ENCODE measurements at regions not wholly inside any gene's neighbourhood (a gene's known extent, or its start where the extent isn't known, plus 50 kb on each side); places are given as distances from the start of the nearest gene placed in this dataset.

GRCh38 chr11:119942583-119943297, 195.2 kb downstream of the TRIM29 start:
- DNase-seq: no peak
- no peaks in the 10 kb centered on the region for H3K36me3 ChIP-seq (ENCODE audit: control insufficient read depth, insufficient read depth, low read length)
- no peak overlapping the region for H3K27ac ChIP-seq (ENCODE audit: low read length)
- WGBS (ENCODE audit: insufficient coverage): 83% methylated on average over 5 of the region's 7 CpGs
- H3K4me1 ChIP-seq (ENCODE audit: control insufficient read depth, insufficient read depth, low read length): peaks cover 6% of the 10 kb centered on the region
- peaks cover 2% of the 10 kb centered on the region for H3K27me3 ChIP-seq (ENCODE audit: control insufficient read depth, insufficient read depth, low read length)
- H3K9me3 ChIP-seq (replicated peaks; ENCODE audit: control insufficient read depth, low read depth, low read length): no peaks in the 10 kb centered on the region
- no peak overlapping the region for H3K4me3 ChIP-seq (ENCODE audit: low read length)

GRCh38 chr11:119941636-119942411, 196.1 kb downstream of the TRIM29 start:
- H3K27ac ChIP-seq (ENCODE audit: low read length): no peak overlapping the region
- H3K9me3 ChIP-seq (replicated peaks; ENCODE audit: control insufficient read depth, low read depth, low read length): no peaks in the 10 kb centered on the region
- H3K27me3 ChIP-seq (ENCODE audit: control insufficient read depth, insufficient read depth, low read length): no peaks in the 10 kb centered on the region
- H3K4me3 ChIP-seq (ENCODE audit: low read length): no peak overlapping the region
- DNase-seq: no peak
- H3K36me3 ChIP-seq (ENCODE audit: control insufficient read depth, insufficient read depth, low read length): no peaks in the 10 kb centered on the region
- H3K4me1 ChIP-seq (ENCODE audit: control insufficient read depth, insufficient read depth, low read length): peaks cover 6% of the 10 kb centered on the region
- WGBS (ENCODE audit: insufficient coverage): 65% methylated on average over 12 of the region's 16 CpGs

- Histone ChIP-seq H3K27ac (ENCODE audit: low read length) (no peak overlapping the region), H3K9me3 (replicated peaks; ENCODE audit: control insufficient read depth, low read depth, low read length) (no peaks in the 10 kb centered on the region), H3K36me3 (ENCODE audit: control insufficient read depth, insufficient read depth, low read length) (no peaks in the 10 kb centered on the region), H3K4me1 (ENCODE audit: control insufficient read depth, insufficient read depth, low read length) (peaks cover 10% of the 10 kb centered on the region), H3K4me3 (ENCODE audit: low read length) (no peak overlapping the region), H3K27me3 (ENCODE audit: control insufficient read depth, insufficient read depth, low read length) (no peaks in the 10 kb centered on the region)
- DNase-seq: no peak
- 77% methylated on average over 3 of the region's 6 CpGs for WGBS (ENCODE audit: insufficient coverage)
Measured at GRCh38 chr11:119941171-119941570, 196.7 kb downstream of the TRIM29 start.

- Histone ChIP-seq H3K27ac (ENCODE audit: low read length) (no peak overlapping the region), H3K4me1 (ENCODE audit: control insufficient read depth, insufficient read depth, low read length) (peaks cover 16% of the 10 kb centered on the region), H3K4me3 (ENCODE audit: low read length) (no peak overlapping the region), H3K9me3 (replicated peaks; ENCODE audit: control insufficient read depth, low read depth, low read length) (no peaks in the 10 kb centered on the region), H3K27me3 (ENCODE audit: control insufficient read depth, insufficient read depth, low read length) (no peaks in the 10 kb centered on the region), H3K36me3 (ENCODE audit: control insufficient read depth, insufficient read depth, low read length) (no peaks in the 10 kb centered on the region)
- 60% methylated on average over 1 of the region's 7 CpGs for WGBS (ENCODE audit: insufficient coverage)
- no peak for DNase-seq
Measured at GRCh38 chr11:119940401-119940976, 197.4 kb downstream of the TRIM29 start.

GRCh38 chr11:119937412-119937811, 200.5 kb downstream of the TRIM29 start:
- Histone ChIP-seq H3K4me1 (ENCODE audit: control insufficient read depth, insufficient read depth, low read length) (peaks cover 28% of the 10 kb centered on the region), H3K36me3 (ENCODE audit: control insufficient read depth, insufficient read depth, low read length) (no peaks in the 10 kb centered on the region), H3K9me3 (replicated peaks; ENCODE audit: control insufficient read depth, low read depth, low read length) (no peaks in the 10 kb centered on the region), H3K27ac (ENCODE audit: low read length) (no peak overlapping the region), H3K27me3 (ENCODE audit: control insufficient read depth, insufficient read depth, low read length) (no peaks in the 10 kb centered on the region), H3K4me3 (ENCODE audit: low read length) (no peak overlapping the region)
- WGBS (ENCODE audit: insufficient coverage): 78% methylated on average over 1 of the region's 4 CpGs
- no peak for DNase-seq

GRCh38 chr11:119936426-119936825, 201.5 kb downstream of the TRIM29 start:
- Histone ChIP-seq H3K27me3 (ENCODE audit: control insufficient read depth, insufficient read depth, low read length) (no peaks in the 10 kb centered on the region), H3K27ac (ENCODE audit: low read length) (no peak overlapping the region), H3K36me3 (ENCODE audit: control insufficient read depth, insufficient read depth, low read length) (no peaks in the 10 kb centered on the region), H3K4me3 (ENCODE audit: low read length) (no peak overlapping the region), H3K9me3 (replicated peaks; ENCODE audit: control insufficient read depth, low read depth, low read length) (no peaks in the 10 kb centered on the region), H3K4me1 (ENCODE audit: control insufficient read depth, insufficient read depth, low read length) (peaks cover 31% of the 10 kb centered on the region)
- peak; percentile 54 for DNase-seq
- 38% methylated on average over 5 of the region's 5 CpGs for WGBS (ENCODE audit: insufficient coverage)

- H3K27ac ChIP-seq (ENCODE audit: low read length): no peak overlapping the region
- H3K4me1 ChIP-seq (ENCODE audit: control insufficient read depth, insufficient read depth, low read length): peaks cover 27% of the 10 kb centered on the region
- no peaks in the 10 kb centered on the region for H3K27me3 ChIP-seq (ENCODE audit: control insufficient read depth, insufficient read depth, low read length)
- peak; percentile 50 for DNase-seq
- H3K36me3 ChIP-seq (ENCODE audit: control insufficient read depth, insufficient read depth, low read length): no peaks in the 10 kb centered on the region
- no peak overlapping the region for H3K4me3 ChIP-seq (ENCODE audit: low read length)
- H3K9me3 ChIP-seq (replicated peaks; ENCODE audit: control insufficient read depth, low read depth, low read length): no peaks in the 10 kb centered on the region
- 70% methylated on average over 3 of the region's 7 CpGs for WGBS (ENCODE audit: insufficient coverage)
Measured at GRCh38 chr11:119935349-119935925, 202.5 kb downstream of the TRIM29 start.

GRCh38 chr11:119934866-119935265, 203.0 kb downstream of the TRIM29 start:
- Histone ChIP-seq H3K27me3 (ENCODE audit: control insufficient read depth, insufficient read depth, low read length) (no peaks in the 10 kb centered on the region), H3K36me3 (ENCODE audit: control insufficient read depth, insufficient read depth, low read length) (no peaks in the 10 kb centered on the region), H3K4me3 (ENCODE audit: low read length) (no peak overlapping the region), H3K27ac (ENCODE audit: low read length) (no peak overlapping the region), H3K4me1 (ENCODE audit: control insufficient read depth, insufficient read depth, low read length) (peaks cover 24% of the 10 kb centered on the region), H3K9me3 (replicated peaks; ENCODE audit: control insufficient read depth, low read depth, low read length) (no peaks in the 10 kb centered on the region)
- no peak for DNase-seq
- 77% methylated on average over 3 of the region's 5 CpGs for WGBS (ENCODE audit: insufficient coverage)

GRCh38 chr11:119934267-119934666, 203.6 kb downstream of the TRIM29 start:
- Histone ChIP-seq H3K9me3 (replicated peaks; ENCODE audit: control insufficient read depth, low read depth, low read length) (no peaks in the 10 kb centered on the region), H3K36me3 (ENCODE audit: control insufficient read depth, insufficient read depth, low read length) (no peaks in the 10 kb centered on the region), H3K4me3 (ENCODE audit: low read length) (no peak overlapping the region), H3K27me3 (ENCODE audit: control insufficient read depth, insufficient read depth, low read length) (no peaks in the 10 kb centered on the region), H3K27ac (ENCODE audit: low read length) (no peak overlapping the region), H3K4me1 (ENCODE audit: control insufficient read depth, insufficient read depth, low read length) (peaks cover 24% of the 10 kb centered on the region)
- WGBS (ENCODE audit: insufficient coverage): 94% methylated on average over 4 of the region's 4 CpGs
- no peak for DNase-seq

GRCh38 chr11:119933584-119933983, 204.3 kb downstream of the TRIM29 start:
- Histone ChIP-seq H3K4me3 (ENCODE audit: low read length) (no peak overlapping the region), H3K27ac (ENCODE audit: low read length) (no peak overlapping the region), H3K9me3 (replicated peaks; ENCODE audit: control insufficient read depth, low read depth, low read length) (no peaks in the 10 kb centered on the region), H3K27me3 (ENCODE audit: control insufficient read depth, insufficient read depth, low read length) (no peaks in the 10 kb centered on the region), H3K36me3 (ENCODE audit: control insufficient read depth, insufficient read depth, low read length) (no peaks in the 10 kb centered on the region), H3K4me1 (ENCODE audit: control insufficient read depth, insufficient read depth, low read length) (peaks cover 24% of the 10 kb centered on the region)
- DNase-seq: no peak
- 83% methylated on average over 1 of the region's 5 CpGs for WGBS (ENCODE audit: insufficient coverage)

Data from muscle of leg (tissue), 3 donors.